Mucosa of gallbladder (tissue), 1 donor: ENCODE measurements at regions not wholly inside any gene's neighbourhood (a gene's known extent, or its start where the extent isn't known, plus 50 kb on each side); places are given as distances from the start of the nearest gene placed in this dataset.

Experiments
- DNase-seq: peaks from one replicate; pipeline ENCODE4 v3.0.0-alpha.2; 2020; ENCODE audit warnings: low spot score
- donor health status: DM: no; HTN: no; CAD: no.

- no peak for DNase-seq
Measured at GRCh38 chr20:19929012-19929360, 88.2 kb upstream of the NAA20 start.

GRCh38 chr20:19929481-19930145 is 87.5 kb upstream of the NAA20 start:
- no peak for DNase-seq

GRCh38 chr20:19930426-19930825 is 86.7 kb upstream of the NAA20 start:
- DNase-seq, result no peak

- peak; percentile 47 for DNase-seq
Measured at GRCh38 chr20:19932170-19932667, 84.9 kb upstream of the NAA20 start.

GRCh38 chr20:19934792-19935491 is 82.2 kb upstream of the NAA20 start:
- DNase-seq, result peak; percentile 82

GRCh38 chr20:19935842-19936241 is 81.3 kb upstream of the NAA20 start:
- peak; percentile 50 for DNase-seq

GRCh38 chr20:19936466-19937200 is 80.5 kb upstream of the NAA20 start:
- no peak for DNase-seq

GRCh38 chr20:19937218-19937617 is 79.9 kb upstream of the NAA20 start:
- no peak for DNase-seq

- DNase-seq, result no peak
Measured at GRCh38 chr20:19937651-19938420, 79.3 kb upstream of the NAA20 start.

GRCh38 chr20:19938421-19939090 is 78.6 kb upstream of the NAA20 start:
- no peak for DNase-seq

- no peak for DNase-seq
Measured at GRCh38 chr20:19940988-19941460, 76.1 kb upstream of the NAA20 start.

- DNase-seq, result no peak
Measured at GRCh38 chr20:19942611-19943010, 74.6 kb upstream of the NAA20 start.

GRCh38 chr20:19943061-19943521 is 74.1 kb upstream of the NAA20 start:
- no peak for DNase-seq

GRCh38 chr20:19944772-19945459 is 72.2 kb upstream of the NAA20 start:
- DNase-seq, result no peak

GRCh38 chr20:19945732-19946670 is 71.2 kb upstream of the NAA20 start:
- DNase-seq, result no peak

GRCh38 chr20:19947611-19948264 is 69.4 kb upstream of the NAA20 start:
- no peak for DNase-seq

GRCh38 chr20:19949195-19949867 is 67.8 kb upstream of the NAA20 start:
- no peak for DNase-seq

- no peak for DNase-seq
Measured at GRCh38 chr20:19950042-19950441, 67.1 kb upstream of the NAA20 start.
